H1 (cell line): ENCODE measurements at regions not wholly inside any gene's neighbourhood (a gene's known extent, or its start where the extent isn't known, plus 50 kb on each side); places are given as distances from the start of the nearest gene placed in this dataset.

Source experiments
- BCL11A ChIP-seq, 2 experiments: IDR thresholded peaks; one replicate each; pipeline ENCODE4 v1.6.1; 2011; ENCODE audit warnings: low read depth in 2 of 2, low read length in 2 of 2, mild to moderate bottlenecking in 2 of 2
- CHD1 ChIP-seq: IDR thresholded peaks from 2 replicates; pipeline ENCODE4 v1.6.1; 2012; ENCODE audit warnings: low read depth, low read length, improper control_type of control experiment
- FOSL1 ChIP-seq: IDR thresholded peaks from 2 replicates; pipeline ENCODE4 v1.6.1; 2011; ENCODE audit warnings: mild to moderate bottlenecking, low read depth, low read length, moderate library complexity; ENCODE audit not compliant: insufficient read depth
- PHF8 ChIP-seq: fragments of 200-600 bp; sonication (generic); conservative IDR thresholded peaks from 2 replicates; pipeline ENCODE4 v1.7.1; 2012; ENCODE audit warnings: low read depth, mild to moderate bottlenecking, inconsistent platforms, low read length, moderate library complexity
- POLR2A ChIP-seq, 2 experiments: IDR thresholded peaks; 1 replicate in 1 of 2; 2 replicates in 1 of 2; pipeline ENCODE4 v1.6.1; 2011; ENCODE audit warnings: low read depth in 2 of 2, low read length in 2 of 2, mild to moderate bottlenecking in 2 of 2; ENCODE audit errors: control extremely low read depth in 1 of 2
- SP2 ChIP-seq: IDR thresholded peaks from 2 replicates; pipeline ENCODE4 v1.6.1; 2012; ENCODE audit warnings: mild to moderate bottlenecking, low read length, inconsistent platforms
- TF ChIP-seq, protein P1 (sequence below): fragments of 300-600 bp; sonication (generic); IDR thresholded peaks from 2 replicates; pipeline ENCODE4 v1.7.1; 2012; ENCODE audit warnings: low read length, moderate library complexity, mild to moderate bottlenecking, inconsistent platforms; ENCODE audit not compliant: insufficient replicate concordance
- TF ChIP-seq, protein P2 (sequence below): IDR thresholded peaks from 2 replicates; pipeline ENCODE4 v1.6.1; 2012; ENCODE audit warnings: low read length, inconsistent platforms

GRCh38 chr9:25284365-25284764 lies 393.9 kb downstream of the TUSC1 start (continued):
- TF ChIP-seq FOSL1: no peak
- TF ChIP-seq, protein P1, sequence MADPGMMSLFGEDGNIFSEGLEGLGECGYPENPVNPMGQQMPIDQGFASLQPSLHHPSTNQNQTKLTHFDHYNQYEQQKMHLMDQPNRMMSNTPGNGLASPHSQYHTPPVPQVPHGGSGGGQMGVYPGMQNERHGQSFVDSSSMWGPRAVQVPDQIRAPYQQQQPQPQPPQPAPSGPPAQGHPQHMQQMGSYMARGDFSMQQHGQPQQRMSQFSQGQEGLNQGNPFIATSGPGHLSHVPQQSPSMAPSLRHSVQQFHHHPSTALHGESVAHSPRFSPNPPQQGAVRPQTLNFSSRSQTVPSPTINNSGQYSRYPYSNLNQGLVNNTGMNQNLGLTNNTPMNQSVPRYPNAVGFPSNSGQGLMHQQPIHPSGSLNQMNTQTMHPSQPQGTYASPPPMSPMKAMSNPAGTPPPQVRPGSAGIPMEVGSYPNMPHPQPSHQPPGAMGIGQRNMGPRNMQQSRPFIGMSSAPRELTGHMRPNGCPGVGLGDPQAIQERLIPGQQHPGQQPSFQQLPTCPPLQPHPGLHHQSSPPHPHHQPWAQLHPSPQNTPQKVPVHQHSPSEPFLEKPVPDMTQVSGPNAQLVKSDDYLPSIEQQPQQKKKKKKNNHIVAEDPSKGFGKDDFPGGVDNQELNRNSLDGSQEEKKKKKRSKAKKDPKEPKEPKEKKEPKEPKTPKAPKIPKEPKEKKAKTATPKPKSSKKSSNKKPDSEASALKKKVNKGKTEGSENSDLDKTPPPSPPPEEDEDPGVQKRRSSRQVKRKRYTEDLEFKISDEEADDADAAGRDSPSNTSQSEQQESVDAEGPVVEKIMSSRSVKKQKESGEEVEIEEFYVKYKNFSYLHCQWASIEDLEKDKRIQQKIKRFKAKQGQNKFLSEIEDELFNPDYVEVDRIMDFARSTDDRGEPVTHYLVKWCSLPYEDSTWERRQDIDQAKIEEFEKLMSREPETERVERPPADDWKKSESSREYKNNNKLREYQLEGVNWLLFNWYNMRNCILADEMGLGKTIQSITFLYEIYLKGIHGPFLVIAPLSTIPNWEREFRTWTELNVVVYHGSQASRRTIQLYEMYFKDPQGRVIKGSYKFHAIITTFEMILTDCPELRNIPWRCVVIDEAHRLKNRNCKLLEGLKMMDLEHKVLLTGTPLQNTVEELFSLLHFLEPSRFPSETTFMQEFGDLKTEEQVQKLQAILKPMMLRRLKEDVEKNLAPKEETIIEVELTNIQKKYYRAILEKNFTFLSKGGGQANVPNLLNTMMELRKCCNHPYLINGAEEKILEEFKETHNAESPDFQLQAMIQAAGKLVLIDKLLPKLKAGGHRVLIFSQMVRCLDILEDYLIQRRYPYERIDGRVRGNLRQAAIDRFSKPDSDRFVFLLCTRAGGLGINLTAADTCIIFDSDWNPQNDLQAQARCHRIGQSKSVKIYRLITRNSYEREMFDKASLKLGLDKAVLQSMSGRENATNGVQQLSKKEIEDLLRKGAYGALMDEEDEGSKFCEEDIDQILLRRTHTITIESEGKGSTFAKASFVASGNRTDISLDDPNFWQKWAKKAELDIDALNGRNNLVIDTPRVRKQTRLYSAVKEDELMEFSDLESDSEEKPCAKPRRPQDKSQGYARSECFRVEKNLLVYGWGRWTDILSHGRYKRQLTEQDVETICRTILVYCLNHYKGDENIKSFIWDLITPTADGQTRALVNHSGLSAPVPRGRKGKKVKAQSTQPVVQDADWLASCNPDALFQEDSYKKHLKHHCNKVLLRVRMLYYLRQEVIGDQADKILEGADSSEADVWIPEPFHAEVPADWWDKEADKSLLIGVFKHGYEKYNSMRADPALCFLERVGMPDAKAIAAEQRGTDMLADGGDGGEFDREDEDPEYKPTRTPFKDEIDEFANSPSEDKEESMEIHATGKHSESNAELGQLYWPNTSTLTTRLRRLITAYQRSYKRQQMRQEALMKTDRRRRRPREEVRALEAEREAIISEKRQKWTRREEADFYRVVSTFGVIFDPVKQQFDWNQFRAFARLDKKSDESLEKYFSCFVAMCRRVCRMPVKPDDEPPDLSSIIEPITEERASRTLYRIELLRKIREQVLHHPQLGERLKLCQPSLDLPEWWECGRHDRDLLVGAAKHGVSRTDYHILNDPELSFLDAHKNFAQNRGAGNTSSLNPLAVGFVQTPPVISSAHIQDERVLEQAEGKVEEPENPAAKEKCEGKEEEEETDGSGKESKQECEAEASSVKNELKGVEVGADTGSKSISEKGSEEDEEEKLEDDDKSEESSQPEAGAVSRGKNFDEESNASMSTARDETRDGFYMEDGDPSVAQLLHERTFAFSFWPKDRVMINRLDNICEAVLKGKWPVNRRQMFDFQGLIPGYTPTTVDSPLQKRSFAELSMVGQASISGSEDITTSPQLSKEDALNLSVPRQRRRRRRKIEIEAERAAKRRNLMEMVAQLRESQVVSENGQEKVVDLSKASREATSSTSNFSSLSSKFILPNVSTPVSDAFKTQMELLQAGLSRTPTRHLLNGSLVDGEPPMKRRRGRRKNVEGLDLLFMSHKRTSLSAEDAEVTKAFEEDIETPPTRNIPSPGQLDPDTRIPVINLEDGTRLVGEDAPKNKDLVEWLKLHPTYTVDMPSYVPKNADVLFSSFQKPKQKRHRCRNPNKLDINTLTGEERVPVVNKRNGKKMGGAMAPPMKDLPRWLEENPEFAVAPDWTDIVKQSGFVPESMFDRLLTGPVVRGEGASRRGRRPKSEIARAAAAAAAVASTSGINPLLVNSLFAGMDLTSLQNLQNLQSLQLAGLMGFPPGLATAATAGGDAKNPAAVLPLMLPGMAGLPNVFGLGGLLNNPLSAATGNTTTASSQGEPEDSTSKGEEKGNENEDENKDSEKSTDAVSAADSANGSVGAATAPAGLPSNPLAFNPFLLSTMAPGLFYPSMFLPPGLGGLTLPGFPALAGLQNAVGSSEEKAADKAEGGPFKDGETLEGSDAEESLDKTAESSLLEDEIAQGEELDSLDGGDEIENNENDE: no peak
- TF ChIP-seq, protein P2, sequence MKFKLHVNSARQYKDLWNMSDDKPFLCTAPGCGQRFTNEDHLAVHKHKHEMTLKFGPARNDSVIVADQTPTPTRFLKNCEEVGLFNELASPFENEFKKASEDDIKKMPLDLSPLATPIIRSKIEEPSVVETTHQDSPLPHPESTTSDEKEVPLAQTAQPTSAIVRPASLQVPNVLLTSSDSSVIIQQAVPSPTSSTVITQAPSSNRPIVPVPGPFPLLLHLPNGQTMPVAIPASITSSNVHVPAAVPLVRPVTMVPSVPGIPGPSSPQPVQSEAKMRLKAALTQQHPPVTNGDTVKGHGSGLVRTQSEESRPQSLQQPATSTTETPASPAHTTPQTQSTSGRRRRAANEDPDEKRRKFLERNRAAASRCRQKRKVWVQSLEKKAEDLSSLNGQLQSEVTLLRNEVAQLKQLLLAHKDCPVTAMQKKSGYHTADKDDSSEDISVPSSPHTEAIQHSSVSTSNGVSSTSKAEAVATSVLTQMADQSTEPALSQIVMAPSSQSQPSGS: no peak
- TF ChIP-seq CHD1: no peak
- TF ChIP-seq BCL11A (IDR thresholded peaks at IDR 0.05; ENCODE audit: low read depth in 2 of 2, low read length in 2 of 2): no peak
- no peak for TF ChIP-seq PHF8
- no peak for TF ChIP-seq SP2
- TF ChIP-seq POLR2A (IDR thresholded peaks at IDR 0.05; ENCODE audit: control extremely low read depth in 1 of 2, low read depth in 2 of 2, low read length in 2 of 2): no peak
